ENCODE measurements at regions not wholly inside any gene's neighbourhood (a gene's known extent, or its start where the extent isn't known, plus 50 kb on each side); places are given as distances from the start of the nearest gene placed in this dataset.

DNA sequence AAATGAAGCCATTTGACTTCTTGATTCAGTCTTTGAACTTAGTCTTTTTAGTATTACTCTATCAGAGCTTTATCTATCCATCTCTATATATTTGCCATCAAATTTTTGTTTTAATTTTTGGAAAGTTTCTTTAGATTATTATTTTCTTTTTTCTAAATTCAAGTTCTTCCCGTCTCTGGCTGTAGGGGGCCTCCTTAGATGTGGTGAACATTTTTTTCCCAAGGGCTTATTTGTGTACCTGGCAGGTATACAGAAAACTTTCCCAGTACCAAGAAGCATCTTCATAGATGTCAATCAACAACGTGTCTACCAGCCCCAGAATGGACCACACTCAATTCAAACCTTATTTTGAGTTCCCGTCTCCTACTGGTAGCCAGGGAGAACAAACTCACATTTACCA, 486.8 kb upstream of the CNTN4 start:
- Mint-ChIP-seq H3K4me3 (no peak overlapping the region), H3K9me3 (peaks cover 0 to 5% (median 2%) of the 10 kb centered on the region in 7 donors), H3K27ac (no peak overlapping the region), H3K4me1 (no peaks in the 10 kb centered on the region), H3K36me3 (no peaks in the 10 kb centered on the region), H3K27me3 (ENCODE audit: low read depth in 3 of 3) (no peaks in the 10 kb centered on the region)
- no peaks in the 10 kb centered on the region for H3K4me1 ChIP-seq (ENCODE audit: control insufficient read depth in 1 of 2, insufficient read depth in 2 of 2, low read length in 2 of 2)
- H3K79me2 ChIP-seq (ENCODE audit: insufficient read depth, low read length): no peaks in the 10 kb centered on the region
- TF ChIP-seq CTCF (IDR thresholded peaks at IDR 0.05): no peak
- no peaks in the 10 kb centered on the region for H3K36me3 ChIP-seq (replicated peaks in 1 of 2; ENCODE audit: control insufficient read depth in 1 of 2, insufficient read depth in 2 of 2, low read length in 2 of 2)
- WGBS (ENCODE audit: insufficient coverage): 62% methylated on average over 2 of the region's 3 CpGs
- H3K9me3 ChIP-seq (replicated peaks in 1 of 2; ENCODE audit: control insufficient read depth in 1 of 2, insufficient read depth in 1 of 2, low read length in 2 of 2): no peaks in the 10 kb centered on the region
- no peaks in the 10 kb centered on the region for H3K27me3 ChIP-seq (ENCODE audit: control insufficient read depth in 2 of 2, insufficient read depth in 2 of 2, low read length in 2 of 2)
- H4K20me1 ChIP-seq (ENCODE audit: insufficient read depth, low read length): no peaks in the 10 kb centered on the region
- DNase-seq: no peak
- H3K4me2 ChIP-seq (replicated peaks; ENCODE audit: extremely low read depth, low read length, poor library complexity, severe bottlenecking): no peak overlapping the region
- H3K27ac ChIP-seq (ENCODE audit: low read depth in 1 of 2, low read length in 2 of 2): no peak overlapping the region
- no peak overlapping the region for H2AFZ ChIP-seq (ENCODE audit: insufficient read depth, low read depth, low read length, poor library complexity, severe bottlenecking)
- no peak overlapping the region for H3K4me3 ChIP-seq (replicated peaks in 1 of 3; ENCODE audit: low read depth in 2 of 3, low read length in 3 of 3)
- intact Hi-C loops (cut with micrococcal nuclease): no loop called here
- H3K9ac ChIP-seq (ENCODE audit: insufficient read depth, low read length, poor library complexity, severe bottlenecking): no peak overlapping the region

GRCh38 chr3:1613962-1614361, 484.7 kb upstream of the CNTN4 start:
- H2AFZ ChIP-seq (ENCODE audit: insufficient read depth, low read depth, low read length, poor library complexity, severe bottlenecking): no peak overlapping the region
- H3K4me1 ChIP-seq (ENCODE audit: control insufficient read depth in 1 of 2, insufficient read depth in 2 of 2, low read length in 2 of 2): no peaks in the 10 kb centered on the region
- H3K36me3 ChIP-seq (replicated peaks in 1 of 2; ENCODE audit: control insufficient read depth in 1 of 2, insufficient read depth in 2 of 2, low read length in 2 of 2): no peaks in the 10 kb centered on the region
- Mint-ChIP-seq H3K4me1 (no peaks in the 10 kb centered on the region), H3K36me3 (no peaks in the 10 kb centered on the region), H3K9me3 (peaks cover 0 to 8% (median 2%) of the 10 kb centered on the region in 7 donors), H3K27ac (no peak overlapping the region), H3K4me3 (no peak overlapping the region), H3K27me3 (ENCODE audit: low read depth in 3 of 3) (no peaks in the 10 kb centered on the region)
- no peak overlapping the region for H3K4me2 ChIP-seq (replicated peaks; ENCODE audit: extremely low read depth, low read length, poor library complexity, severe bottlenecking)
- WGBS (ENCODE audit: insufficient coverage): 78% methylated on average over 2 of the region's 4 CpGs
- H3K4me3 ChIP-seq (replicated peaks in 1 of 3; ENCODE audit: low read depth in 2 of 3, low read length in 3 of 3): no peak overlapping the region
- TF ChIP-seq CTCF (IDR thresholded peaks at IDR 0.05): no peak
- no peak overlapping the region for H3K9ac ChIP-seq (ENCODE audit: insufficient read depth, low read length, poor library complexity, severe bottlenecking)
- H3K27ac ChIP-seq (ENCODE audit: low read depth in 1 of 2, low read length in 2 of 2): no peak overlapping the region
- no peaks in the 10 kb centered on the region for H3K79me2 ChIP-seq (ENCODE audit: insufficient read depth, low read length)
- no peaks in the 10 kb centered on the region for H3K9me3 ChIP-seq (replicated peaks in 1 of 2; ENCODE audit: control insufficient read depth in 1 of 2, insufficient read depth in 1 of 2, low read length in 2 of 2)
- no peaks in the 10 kb centered on the region for H4K20me1 ChIP-seq (ENCODE audit: insufficient read depth, low read length)
- DNase-seq: no peak
- H3K27me3 ChIP-seq (ENCODE audit: control insufficient read depth in 2 of 2, insufficient read depth in 2 of 2, low read length in 2 of 2): no peaks in the 10 kb centered on the region
- intact Hi-C loops (cut with micrococcal nuclease): no loop called here
